SK-N-SH treated with all-trans-retinoic acid at 6 μM for 48 hours (cell line): ENCODE measurements at regions not wholly inside any gene's neighbourhood (a gene's known extent, or its start where the extent isn't known, plus 50 kb on each side); places are given as distances from the start of the nearest gene placed in this dataset.

Experiments used
- ATAC-seq: fragments of 200-7000 bp; cut with Tn5 transposase; 3 replicates; pipeline ENCODE4 v1.9.1; 2020; ENCODE audit warnings: mild to moderate bottlenecking, moderate library complexity
- ARNTL ChIP-seq: fragments of 450-650 bp; formaldehyde crosslinking; IDR thresholded peaks from 2 replicates; pipeline ENCODE4 v1.5.0; 2020; ENCODE audit warnings: low read depth, mild to moderate bottlenecking, moderate library complexity, borderline replicate concordance
- BACH2 ChIP-seq: fragments of 250-450 bp; sonication (Bioruptor Pico); IDR thresholded peaks from 2 replicates; pipeline ENCODE4 v1.9.0; 2021; ENCODE audit warnings: mild to moderate bottlenecking, borderline replicate concordance
- CSDC2 ChIP-seq: fragments of 250-450 bp; sonication (Bioruptor Pico); IDR thresholded peaks from 2 replicates; pipeline ENCODE4 v1.5.0; 2020; ENCODE audit warnings: mild to moderate bottlenecking, moderate library complexity
- CSRNP3 ChIP-seq: fragments of 250-450 bp; sonication (Bioruptor Pico); IDR thresholded peaks from 2 replicates; pipeline ENCODE4 v1.5.1; 2021; ENCODE audit warnings: mild to moderate bottlenecking, moderate library complexity
- ESRRG ChIP-seq: fragments of 250-450 bp; sonication (Bioruptor Pico); IDR thresholded peaks from 2 replicates; pipeline ENCODE4 v1.6.1; 2021; ENCODE audit warnings: mild to moderate bottlenecking
- GLIS3 ChIP-seq: fragments of 250-450 bp; sonication (Bioruptor Pico); IDR thresholded peaks from 2 replicates; pipeline ENCODE4 v1.5.0; 2020; ENCODE audit warnings: mild to moderate bottlenecking, moderate library complexity
- ISL1 ChIP-seq: fragments of 250-450 bp; sonication (Bioruptor Pico); IDR thresholded peaks from 2 replicates; pipeline ENCODE4 v2.1.2; 2022; ENCODE audit warnings: mild to moderate bottlenecking, moderate library complexity
- OSR1 ChIP-seq: fragments of 250-450 bp; sonication (Bioruptor Pico); IDR thresholded peaks from 2 replicates; pipeline ENCODE4 v1.8.0; 2022; ENCODE audit warnings: moderate library complexity, mild to moderate bottlenecking, inconsistent platforms
- POU6F1 ChIP-seq: fragments of 250-450 bp; sonication (Bioruptor Pico); IDR thresholded peaks from 2 replicates; pipeline ENCODE4 v1.8.0; 2021; ENCODE audit warnings: low read depth, mild to moderate bottlenecking, moderate library complexity, borderline replicate concordance
- PPARA ChIP-seq: fragments of 250-450 bp; sonication (Bioruptor Pico); IDR thresholded peaks from 2 replicates; pipeline ENCODE4 v1.5.0; 2020; ENCODE audit warnings: mild to moderate bottlenecking, borderline replicate concordance
- RARB ChIP-seq: fragments of 250-450 bp; sonication (Bioruptor Pico); IDR thresholded peaks from 2 replicates; pipeline ENCODE4 v1.8.0; 2021; ENCODE audit warnings: mild to moderate bottlenecking, moderate library complexity
- SNAI2 ChIP-seq: fragments of 250-450 bp; sonication (Bioruptor Pico); IDR thresholded peaks from 2 replicates; pipeline ENCODE4 v1.5.0; 2020; ENCODE audit warnings: mild to moderate bottlenecking, moderate library complexity
- TCF4 ChIP-seq: fragments of 250-450 bp; sonication (Bioruptor Pico); IDR thresholded peaks from 2 replicates; pipeline ENCODE4 v1.8.0; 2021; ENCODE audit warnings: mild to moderate bottlenecking, moderate library complexity, borderline replicate concordance
- ZC3H10 ChIP-seq: fragments of 250-450 bp; sonication (Bioruptor Pico); IDR thresholded peaks from 2 replicates; pipeline ENCODE4 v1.5.1; 2021; ENCODE audit warnings: mild to moderate bottlenecking, moderate library complexity
- ZFP3 ChIP-seq: fragments of 250-450 bp; sonication (Bioruptor Pico); IDR thresholded peaks from 2 replicates; pipeline ENCODE4 v1.5.0; 2020; ENCODE audit warnings: mild to moderate bottlenecking, moderate library complexity
- ZFP30 ChIP-seq: fragments of 450-650 bp; formaldehyde crosslinking; IDR thresholded peaks from 2 replicates; pipeline ENCODE4 v1.5.0; 2022; ENCODE audit warnings: mild to moderate bottlenecking, moderate library complexity
- ZNF565 ChIP-seq: fragments of 450-650 bp; formaldehyde crosslinking; conservative IDR thresholded peaks from 2 replicates; pipeline ENCODE4 v1.5.0; 2020; ENCODE audit warnings: low read depth, mild to moderate bottlenecking, moderate library complexity
- ZNF70 ChIP-seq: fragments of 450-650 bp; formaldehyde crosslinking; IDR thresholded peaks from 2 replicates; pipeline ENCODE4 v1.5.0; 2020; ENCODE audit warnings: mild to moderate bottlenecking, moderate library complexity
- ZNF8 ChIP-seq: fragments of 450-650 bp; formaldehyde crosslinking; IDR thresholded peaks from 2 replicates; pipeline ENCODE4 v1.5.0; 2020; ENCODE audit warnings: mild to moderate bottlenecking, moderate library complexity
- TF ChIP-seq, protein P1 (sequence below): fragments of 250-450 bp; sonication (Bioruptor Pico); IDR thresholded peaks from 2 replicates; pipeline ENCODE4 v1.8.0; 2020; ENCODE audit warnings: mild to moderate bottlenecking, moderate library complexity, borderline replicate concordance
- TF ChIP-seq, protein P2 (sequence below): fragments of 250-450 bp; sonication (Bioruptor Pico); IDR thresholded peaks from 2 replicates; pipeline ENCODE4 v1.5.1; 2020; ENCODE audit warnings: low read depth, mild to moderate bottlenecking, moderate library complexity
- TF ChIP-seq, protein P3 (sequence below): fragments of 250-450 bp; sonication (Bioruptor Pico); IDR thresholded peaks from 2 replicates; pipeline ENCODE4 v1.5.0; 2020; ENCODE audit warnings: mild to moderate bottlenecking, moderate library complexity

DNA sequence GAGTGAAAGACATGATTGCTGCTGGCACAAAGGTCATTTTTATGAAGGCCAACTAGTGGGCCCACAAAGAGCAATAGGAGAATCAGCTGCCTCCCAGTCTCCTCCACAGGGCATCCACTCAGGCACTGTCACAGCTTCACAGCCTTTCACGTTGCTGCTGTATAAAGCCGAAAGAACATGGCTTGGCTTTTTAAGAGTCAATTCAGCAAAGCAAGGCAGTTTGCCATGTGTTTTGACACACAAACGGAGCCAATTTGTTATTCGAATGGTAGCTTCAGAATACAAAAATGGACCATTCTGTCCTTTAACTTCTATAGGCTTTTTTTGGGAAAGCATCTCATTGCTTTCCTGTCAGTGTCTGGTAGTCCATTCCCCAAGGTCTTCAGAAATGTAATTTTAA, 283.4 kb upstream of the PARD3B start:
- ATAC-seq = no peak
- TF ChIP-seq ZNF8 (CRISPR knock-in tag) (no peak), ZFP3 (no peak), ARNTL (CRISPR knock-in tag) (no peak), TCF4 (CRISPR knock-in tag) (no peak), SNAI2 (CRISPR knock-in tag) (no peak), CSRNP3 (CRISPR knock-in tag) (no peak), BACH2 (CRISPR knock-in tag) (no peak), PPARA (CRISPR knock-in tag) (no peak), POU6F1 (no peak), RARB (CRISPR knock-in tag) (no peak), ZNF70 (no peak)
- TF ChIP-seq, protein P1, sequence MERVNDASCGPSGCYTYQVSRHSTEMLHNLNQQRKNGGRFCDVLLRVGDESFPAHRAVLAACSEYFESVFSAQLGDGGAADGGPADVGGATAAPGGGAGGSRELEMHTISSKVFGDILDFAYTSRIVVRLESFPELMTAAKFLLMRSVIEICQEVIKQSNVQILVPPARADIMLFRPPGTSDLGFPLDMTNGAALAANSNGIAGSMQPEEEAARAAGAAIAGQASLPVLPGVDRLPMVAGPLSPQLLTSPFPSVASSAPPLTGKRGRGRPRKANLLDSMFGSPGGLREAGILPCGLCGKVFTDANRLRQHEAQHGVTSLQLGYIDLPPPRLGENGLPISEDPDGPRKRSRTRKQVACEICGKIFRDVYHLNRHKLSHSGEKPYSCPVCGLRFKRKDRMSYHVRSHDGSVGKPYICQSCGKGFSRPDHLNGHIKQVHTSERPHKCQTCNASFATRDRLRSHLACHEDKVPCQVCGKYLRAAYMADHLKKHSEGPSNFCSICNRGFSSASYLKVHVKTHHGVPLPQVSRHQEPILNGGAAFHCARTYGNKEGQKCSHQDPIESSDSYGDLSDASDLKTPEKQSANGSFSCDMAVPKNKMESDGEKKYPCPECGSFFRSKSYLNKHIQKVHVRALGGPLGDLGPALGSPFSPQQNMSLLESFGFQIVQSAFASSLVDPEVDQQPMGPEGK (CRISPR knock-in tag) = no peak
- TF ChIP-seq, protein P2, sequence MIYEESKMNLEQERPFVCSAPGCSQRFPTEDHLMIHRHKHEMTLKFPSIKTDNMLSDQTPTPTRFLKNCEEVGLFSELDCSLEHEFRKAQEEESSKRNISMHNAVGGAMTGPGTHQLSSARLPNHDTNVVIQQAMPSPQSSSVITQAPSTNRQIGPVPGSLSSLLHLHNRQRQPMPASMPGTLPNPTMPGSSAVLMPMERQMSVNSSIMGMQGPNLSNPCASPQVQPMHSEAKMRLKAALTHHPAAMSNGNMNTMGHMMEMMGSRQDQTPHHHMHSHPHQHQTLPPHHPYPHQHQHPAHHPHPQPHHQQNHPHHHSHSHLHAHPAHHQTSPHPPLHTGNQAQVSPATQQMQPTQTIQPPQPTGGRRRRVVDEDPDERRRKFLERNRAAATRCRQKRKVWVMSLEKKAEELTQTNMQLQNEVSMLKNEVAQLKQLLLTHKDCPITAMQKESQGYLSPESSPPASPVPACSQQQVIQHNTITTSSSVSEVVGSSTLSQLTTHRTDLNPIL (CRISPR knock-in tag) = no peak

DNA sequence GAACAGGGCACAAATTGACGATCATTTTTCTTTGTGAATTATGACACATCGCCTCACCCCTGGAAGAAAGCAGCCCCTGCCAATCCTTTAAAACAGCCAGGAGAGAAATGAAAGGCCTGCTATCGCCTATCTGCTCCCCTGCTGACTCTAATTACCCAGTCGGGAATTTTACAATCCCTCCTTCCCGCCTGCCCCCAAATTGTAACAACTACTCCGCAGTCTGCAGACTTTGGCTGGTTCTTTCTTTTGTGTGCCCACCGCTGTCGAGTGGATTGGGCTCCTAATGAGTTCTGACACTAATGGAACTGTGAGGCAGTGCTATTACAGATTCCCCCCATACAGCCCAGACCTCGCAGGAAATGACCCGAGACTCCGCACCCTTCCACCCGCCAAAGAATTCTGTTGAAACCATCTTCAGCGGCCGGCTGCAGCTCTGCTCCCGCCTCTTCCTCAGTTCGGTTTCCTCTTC, 281.2 kb upstream of the PARD3B start:
- no peak for ATAC-seq

More for the DNA sequence above, 281.2 kb upstream of the PARD3B start:
- TF ChIP-seq ZC3H10 (no peak), ZNF70 (no peak), SNAI2 (CRISPR knock-in tag) (no peak), ZNF8 (CRISPR knock-in tag) (no peak), BACH2 (CRISPR knock-in tag) (no peak), ARNTL (CRISPR knock-in tag) (no peak), OSR1 (no peak), ZFP3 (no peak), CSDC2 (CRISPR knock-in tag) (no peak), RARB (CRISPR knock-in tag) (no peak), ZFP30 (CRISPR knock-in tag) (no peak), ZNF565 (CRISPR knock-in tag) (no peak), CSRNP3 (CRISPR knock-in tag) (no peak), ESRRG (CRISPR knock-in tag) (no peak), ISL1 (CRISPR knock-in tag) (no peak), GLIS3 (CRISPR knock-in tag) (no peak)
- TF ChIP-seq, protein P1 (CRISPR knock-in tag) = no peak
- TF ChIP-seq, protein P2 (CRISPR knock-in tag) = no peak
- TF ChIP-seq, protein P3, sequence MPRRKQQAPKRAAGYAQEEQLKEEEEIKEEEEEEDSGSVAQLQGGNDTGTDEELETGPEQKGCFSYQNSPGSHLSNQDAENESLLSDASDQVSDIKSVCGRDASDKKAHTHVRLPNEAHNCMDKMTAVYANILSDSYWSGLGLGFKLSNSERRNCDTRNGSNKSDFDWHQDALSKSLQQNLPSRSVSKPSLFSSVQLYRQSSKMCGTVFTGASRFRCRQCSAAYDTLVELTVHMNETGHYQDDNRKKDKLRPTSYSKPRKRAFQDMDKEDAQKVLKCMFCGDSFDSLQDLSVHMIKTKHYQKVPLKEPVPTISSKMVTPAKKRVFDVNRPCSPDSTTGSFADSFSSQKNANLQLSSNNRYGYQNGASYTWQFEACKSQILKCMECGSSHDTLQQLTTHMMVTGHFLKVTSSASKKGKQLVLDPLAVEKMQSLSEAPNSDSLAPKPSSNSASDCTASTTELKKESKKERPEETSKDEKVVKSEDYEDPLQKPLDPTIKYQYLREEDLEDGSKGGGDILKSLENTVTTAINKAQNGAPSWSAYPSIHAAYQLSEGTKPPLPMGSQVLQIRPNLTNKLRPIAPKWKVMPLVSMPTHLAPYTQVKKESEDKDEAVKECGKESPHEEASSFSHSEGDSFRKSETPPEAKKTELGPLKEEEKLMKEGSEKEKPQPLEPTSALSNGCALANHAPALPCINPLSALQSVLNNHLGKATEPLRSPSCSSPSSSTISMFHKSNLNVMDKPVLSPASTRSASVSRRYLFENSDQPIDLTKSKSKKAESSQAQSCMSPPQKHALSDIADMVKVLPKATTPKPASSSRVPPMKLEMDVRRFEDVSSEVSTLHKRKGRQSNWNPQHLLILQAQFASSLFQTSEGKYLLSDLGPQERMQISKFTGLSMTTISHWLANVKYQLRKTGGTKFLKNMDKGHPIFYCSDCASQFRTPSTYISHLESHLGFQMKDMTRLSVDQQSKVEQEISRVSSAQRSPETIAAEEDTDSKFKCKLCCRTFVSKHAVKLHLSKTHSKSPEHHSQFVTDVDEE (CRISPR knock-in tag) = no peak
